ENCODE measurements at regions not wholly inside any gene's neighbourhood (a gene's known extent, or its start where the extent isn't known, plus 50 kb on each side); places are given as distances from the start of the nearest gene placed in this dataset.

DNA sequence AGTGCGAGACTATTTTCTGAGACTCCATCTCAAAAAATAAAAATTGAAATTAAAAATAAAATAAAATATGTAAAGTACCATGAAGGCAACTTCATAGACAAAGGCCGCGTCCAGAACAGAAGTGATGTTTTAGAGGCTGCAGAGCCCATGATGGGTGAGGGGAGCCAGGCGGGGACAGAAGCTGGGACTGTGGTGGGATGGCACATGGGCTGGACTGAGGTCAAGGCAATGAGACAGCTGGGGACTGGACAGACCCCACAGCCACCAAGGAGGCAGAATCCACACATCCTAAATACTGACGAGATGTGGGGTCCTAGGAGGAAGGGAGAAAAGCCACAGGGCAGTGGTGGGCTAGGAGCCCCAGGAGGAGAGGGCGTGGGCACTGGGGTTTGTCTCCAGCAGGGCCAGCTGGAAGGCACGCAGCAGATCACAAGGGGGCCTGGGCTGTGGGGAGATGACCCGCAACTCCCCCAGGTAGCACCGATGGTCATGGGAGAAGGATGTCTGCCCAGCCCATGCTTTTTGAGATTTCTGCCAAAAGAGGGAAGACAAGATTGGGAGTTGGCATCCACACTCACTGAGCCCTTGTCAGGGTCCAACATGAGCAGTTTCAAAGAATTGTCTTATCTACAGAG is 74.3 kb downstream of the KCNF1 start:
- no peak for DNase-seq

DNA sequence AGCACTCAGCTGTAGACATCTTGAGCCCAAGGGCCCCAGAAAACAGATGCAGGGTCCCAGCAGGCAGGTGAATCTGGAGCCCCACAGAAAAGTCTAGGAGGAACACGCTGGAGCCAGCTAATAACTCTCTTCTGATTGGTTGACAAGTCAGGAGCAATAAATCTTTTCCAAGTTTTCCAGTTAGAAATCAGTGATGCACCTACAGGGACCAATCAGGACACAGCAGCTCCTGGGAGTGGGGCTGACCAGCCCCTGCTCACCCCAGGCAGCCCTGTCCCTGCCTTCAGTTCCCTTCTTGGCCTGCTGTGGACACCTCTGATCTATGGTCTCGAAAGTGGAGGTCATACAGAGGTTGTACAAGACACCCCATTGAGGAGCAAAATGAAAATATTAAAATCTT is 75.7 kb downstream of the KCNF1 start:
- DNase-seq = no peak

- no peak for DNase-seq
Measured at GRCh38 chr2:10987861-10988260, 76.1 kb downstream of the KCNF1 start.

DNA sequence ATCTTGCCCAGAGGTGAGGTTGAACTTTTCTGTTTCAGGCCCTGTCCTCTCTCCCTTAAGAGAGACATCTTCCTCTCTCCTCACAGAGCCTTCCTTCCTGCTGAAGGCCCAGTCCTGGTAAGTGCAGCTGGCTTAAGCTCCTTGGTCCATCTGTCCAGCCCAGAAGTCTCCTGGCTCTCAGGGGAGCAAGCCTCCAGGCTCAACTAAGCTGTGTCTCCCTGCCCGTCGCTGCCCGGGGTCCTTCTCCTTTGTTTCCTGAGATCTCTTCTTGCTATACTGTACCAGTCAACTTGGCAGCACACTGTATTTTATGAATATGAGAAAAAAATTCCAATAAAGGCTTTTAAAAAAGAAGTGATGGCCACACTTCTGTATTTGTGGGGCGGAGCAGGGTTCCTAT is 77.4 kb downstream of the KCNF1 start:
- DNase-seq = no peak

- no peak for DNase-seq
Measured at GRCh38 chr2:10989782-10990181, 78.0 kb downstream of the KCNF1 start.

GRCh38 chr2:10990561-10991111 is 78.9 kb downstream of the KCNF1 start:
- no peak for DNase-seq

- no peak for DNase-seq
Measured at GRCh38 chr2:10992023-10992791, 80.5 kb downstream of the KCNF1 start.

DNA sequence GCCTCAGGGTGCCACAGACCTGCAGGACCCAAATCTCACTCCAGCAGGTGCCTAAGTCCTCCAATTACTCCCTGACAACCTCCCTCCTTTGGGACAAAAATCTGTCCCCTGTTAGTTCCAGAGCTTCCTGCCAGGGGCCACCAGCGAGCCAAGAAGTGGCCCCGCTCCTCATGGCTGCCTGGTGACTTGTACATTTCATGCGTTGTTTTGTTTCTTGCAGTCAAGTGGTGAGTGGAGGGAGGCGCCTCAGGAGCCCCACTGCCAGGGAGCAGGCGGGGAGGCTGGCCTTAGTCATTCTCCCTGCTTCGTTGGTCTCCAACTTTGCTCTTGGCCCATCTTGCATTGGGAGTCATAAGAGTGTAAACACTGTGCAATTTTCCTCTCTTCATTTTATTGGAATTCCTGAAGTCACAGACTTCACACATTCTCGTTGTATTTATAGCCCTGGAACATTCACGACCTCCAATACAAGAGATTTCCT is 81.3 kb downstream of the KCNF1 start:
- DNase-seq = no peak

GRCh38 chr2:10995366-10995970 is 83.7 kb downstream of the KCNF1 start:
- no peak for DNase-seq

- DNase-seq = no peak
Measured at GRCh38 chr2:11004199-11004598, 92.5 kb downstream of the KCNF1 start.

DNA sequence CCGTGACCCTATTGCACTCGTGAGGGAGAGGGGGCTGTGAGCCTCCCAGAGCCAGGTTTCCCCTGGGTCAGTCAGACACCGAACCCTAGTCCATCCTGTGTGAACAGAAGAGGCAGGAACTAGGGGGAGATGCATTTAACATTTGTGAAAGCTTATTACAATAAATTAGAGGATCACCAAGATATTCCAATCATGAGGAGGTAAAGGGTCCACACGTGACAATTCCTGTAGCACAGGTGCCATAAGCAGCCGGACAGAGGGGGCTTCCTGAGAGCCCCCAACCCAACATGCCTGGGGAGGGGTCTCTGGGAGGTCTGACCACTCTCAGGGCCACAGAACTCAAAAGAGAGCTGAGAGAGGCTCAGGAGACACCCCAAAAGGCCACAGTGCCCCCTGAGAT is 93.3 kb downstream of the KCNF1 start:
- DNase-seq = no peak

DNA sequence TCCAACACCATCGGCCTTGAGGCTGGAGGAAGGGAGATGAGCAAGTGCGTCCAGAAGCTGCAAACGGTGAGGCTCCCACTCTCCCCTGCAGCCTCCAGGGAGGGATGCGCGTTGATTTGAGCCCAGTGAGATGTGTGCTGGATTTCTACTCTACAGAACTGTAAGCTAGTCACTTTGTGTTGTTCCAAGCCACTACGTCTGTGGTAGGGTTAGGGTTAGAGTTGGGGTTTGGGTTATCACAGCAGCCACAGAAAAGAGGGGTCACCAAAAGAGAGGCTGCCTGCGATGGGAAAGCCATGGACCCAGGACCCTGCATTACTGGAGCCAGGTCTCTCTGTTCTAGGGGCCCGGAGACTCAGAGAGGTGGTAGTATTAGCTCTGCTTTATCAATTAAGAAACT is 94.5 kb downstream of the KCNF1 start:
- no peak for DNase-seq

- no peak for DNase-seq
Measured at GRCh38 chr2:11007331-11008264, 95.9 kb downstream of the KCNF1 start.

DNA sequence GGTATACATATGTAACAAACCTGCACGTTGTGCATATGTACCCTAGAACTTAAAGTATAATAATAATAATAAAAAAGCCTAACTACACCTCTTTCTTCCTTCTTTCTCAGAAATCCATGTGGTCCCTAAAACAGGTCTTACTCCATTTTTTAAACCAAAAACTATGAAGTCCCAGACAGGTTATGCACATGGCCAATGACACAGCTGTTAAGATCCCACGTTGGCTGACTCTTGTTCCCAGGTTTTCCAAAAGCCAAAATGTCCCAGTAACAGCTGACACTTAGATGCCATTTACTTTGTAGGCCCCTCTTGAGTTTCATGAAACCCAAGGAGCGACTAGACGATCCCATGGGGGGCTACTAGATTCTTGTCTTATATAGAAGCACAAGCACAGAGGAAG is 97.0 kb downstream of the KCNF1 start:
- no peak for DNase-seq

DNA sequence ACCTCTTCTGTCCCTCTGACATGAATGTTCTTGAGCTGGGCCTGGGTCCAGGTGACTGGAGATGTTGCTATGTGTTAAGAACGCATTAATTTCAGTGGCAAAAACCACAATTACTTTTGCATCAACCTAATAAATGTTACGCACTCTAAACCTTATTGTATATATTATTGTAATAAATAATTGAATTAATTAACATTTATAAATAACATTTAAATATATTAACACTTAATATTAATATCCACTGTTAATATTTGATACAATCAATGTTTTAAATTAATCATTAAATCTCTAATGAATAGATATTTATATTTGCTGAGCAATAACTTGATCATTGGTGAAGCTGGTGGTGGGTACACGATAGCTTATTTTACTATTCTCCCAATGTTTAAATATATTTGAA is 97.4 kb downstream of the KCNF1 start:
- no peak for DNase-seq

- DNase-seq = no peak
Measured at GRCh38 chr2:11009891-11010290, 98.2 kb downstream of the KCNF1 start.

GRCh38 chr2:11011359-11011758 is 99.6 kb downstream of the KCNF1 start:
- no peak for DNase-seq

- no peak for DNase-seq
Measured at GRCh38 chr2:11012131-11012693, 100.5 kb downstream of the KCNF1 start.

GRCh38 chr2:11013196-11013595 is 101.5 kb downstream of the KCNF1 start:
- no peak for DNase-seq

DNA sequence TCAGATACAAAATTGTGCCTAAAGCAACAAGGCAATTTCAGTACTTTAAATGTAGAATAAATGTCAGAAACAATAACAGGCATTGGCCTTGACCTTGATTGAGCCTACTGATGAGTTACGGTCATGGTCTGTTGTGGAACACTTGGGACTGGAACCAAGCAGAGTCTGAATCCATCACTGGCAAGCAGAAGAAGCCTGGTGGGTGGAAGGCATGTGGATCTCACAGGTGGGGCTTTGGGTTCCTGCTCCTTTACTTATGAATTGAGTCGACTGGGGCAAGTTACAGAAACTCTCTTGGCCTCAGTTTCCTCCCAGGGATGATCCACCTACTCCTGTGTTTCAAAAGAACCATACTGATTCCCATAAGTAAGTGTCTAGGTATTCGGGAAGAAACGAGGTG is 102.3 kb downstream of the KCNF1 start:
- no peak for DNase-seq

- no peak for DNase-seq
Measured at GRCh38 chr2:11016735-11017388, 105.1 kb downstream of the KCNF1 start.

DNA sequence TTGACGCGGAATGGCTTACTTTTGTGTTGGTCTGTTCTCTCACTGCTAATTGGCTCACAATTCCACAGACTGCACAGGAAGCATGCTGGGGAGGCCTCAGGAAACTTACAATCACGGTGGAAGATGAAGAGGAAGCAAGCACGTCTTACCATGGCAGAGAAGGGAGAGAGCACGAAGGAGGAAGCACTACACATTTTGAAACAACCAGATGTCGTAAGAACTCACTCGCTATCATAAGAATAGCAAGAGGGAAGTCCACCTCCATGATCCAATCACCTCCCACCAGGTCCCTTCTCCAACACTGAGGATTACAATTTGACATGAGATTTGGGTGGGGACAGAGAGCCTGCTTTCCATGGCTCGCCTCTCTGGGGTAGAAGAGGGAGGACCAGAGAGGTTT is 106.2 kb downstream of the KCNF1 start:
- DNase-seq = no peak
